ENCODE measurements at regions not wholly inside any gene's neighbourhood (a gene's known extent, or its start where the extent isn't known, plus 50 kb on each side); places are given as distances from the start of the nearest gene placed in this dataset.

- Histone ChIP-seq H3K27me3 (replicated peaks in 1 of 4; ENCODE audit: control extremely low read depth in 1 of 4, control insufficient read depth in 3 of 4, insufficient read depth in 4 of 4, low read length in 3 of 4) (peaks cover 0 to 5% (median 0%) of the 10 kb centered on the region in 4 experiments), H3K79me2 (ENCODE audit: control insufficient read depth, insufficient read depth, low read length) (no peaks in the 10 kb centered on the region), H3K27ac (ENCODE audit: low read length in 2 of 2) (no peak overlapping the region), H3K4me1 (ENCODE audit: control insufficient read depth in 2 of 2, insufficient read depth in 2 of 2, low read length in 2 of 2) (no peaks in the 10 kb centered on the region), H2AFZ (ENCODE audit: insufficient read depth, low read depth, low read length, poor library complexity, severe bottlenecking) (no peak overlapping the region), H3K9me3 (ENCODE audit: control extremely low read depth in 1 of 3, control insufficient read depth in 2 of 3, insufficient read depth in 1 of 3, low read length in 2 of 3) (peaks cover 0 to 10% (median 0%) of the 10 kb centered on the region in 3 donors), H3K9ac (ENCODE audit: low read length) (no peak overlapping the region), H3K36me3 (replicated peaks in 1 of 2; ENCODE audit: control extremely low read depth in 1 of 2, control insufficient read depth in 1 of 2, extremely low read depth in 1 of 2, insufficient read depth in 2 of 2, low read length in 1 of 2) (no peaks in the 10 kb centered on the region), H4K20me1 (ENCODE audit: control insufficient read depth, insufficient read depth, low read length, poor library complexity, severe bottlenecking) (no peaks in the 10 kb centered on the region), H3K4me2 (replicated peaks; ENCODE audit: low read depth, low read length, poor library complexity, severe bottlenecking) (no peak overlapping the region), H3K4me3 (ENCODE audit: control extremely low read depth in 1 of 5, extremely low read depth in 1 of 5, insufficient read depth in 1 of 5, low read depth in 2 of 5, low read length in 4 of 5) (no peak overlapping the region)
- peaks cover 2% of the 10 kb centered on the region for H3K27me3 Mint-ChIP-seq
- no peak for ATAC-seq (ENCODE audit: low read depth)
- WGBS (ENCODE audit: insufficient coverage) = 78% methylated on average over 1 of the region's 5 CpGs
- CTCF ChIA-PET = no interaction called here
- POLR2A ChIA-PET = no interaction called here
- intact Hi-C loops (cut with micrococcal nuclease) = no loop called here
- peaks cover 7% of the 10 kb centered on the region for H3K9me3 Mint-ChIP-seq (ENCODE audit: insufficient read depth)
- H3K27ac Mint-ChIP-seq = no peak overlapping the region
- H3K4me3 Mint-ChIP-seq = no peak overlapping the region
- peaks cover 2% of the 10 kb centered on the region for H3K4me1 Mint-ChIP-seq
- no peak for DNase-seq
- TF ChIP-seq CTCF (IDR thresholded peaks at IDR 0.05) = no peak
- no peak for TF ChIP-seq EZH2 (IDR thresholded peaks at IDR 0.05; ENCODE audit: borderline replicate concordance, insufficient read depth, low read depth, low read length, poor library complexity, severe bottlenecking)
These were observed 273.4 kb downstream of the CSNK1G3 start for GRCh38 chr5:123785162-123786071.

- ChIA-PET POLR2A (no interaction called here), CTCF (no interaction called here)
- intact Hi-C loops (cut with micrococcal nuclease) = no loop called here
- Mint-ChIP-seq H3K27ac (no peak overlapping the region), H3K27me3 (peaks cover 2% of the 10 kb centered on the region), H3K9me3 (ENCODE audit: insufficient read depth) (no peaks in the 10 kb centered on the region), H3K4me1 (peaks cover 2% of the 10 kb centered on the region), H3K4me3 (no peak overlapping the region)
- H3K4me2 ChIP-seq (replicated peaks; ENCODE audit: low read depth, low read length, poor library complexity, severe bottlenecking) = no peak overlapping the region
- H3K27me3 ChIP-seq (replicated peaks in 1 of 4; ENCODE audit: control extremely low read depth in 1 of 4, control insufficient read depth in 3 of 4, insufficient read depth in 4 of 4, low read length in 3 of 4) = peaks cover 0 to 5% (median 0%) of the 10 kb centered on the region in 4 experiments
- TF ChIP-seq CTCF (IDR thresholded peaks at IDR 0.05) (no peak), EZH2 (IDR thresholded peaks at IDR 0.05; ENCODE audit: borderline replicate concordance, insufficient read depth, low read depth, low read length, poor library complexity, severe bottlenecking) (no peak)
- WGBS (ENCODE audit: insufficient coverage) = no CpG with 5 or more reads among the region's 1 CpG
- no peaks in the 10 kb centered on the region for H4K20me1 ChIP-seq (ENCODE audit: control insufficient read depth, insufficient read depth, low read length, poor library complexity, severe bottlenecking)
- H3K27ac ChIP-seq (ENCODE audit: low read length in 2 of 2) = no peak overlapping the region
- H3K4me3 ChIP-seq (ENCODE audit: control extremely low read depth in 1 of 5, extremely low read depth in 1 of 5, insufficient read depth in 1 of 5, low read depth in 2 of 5, low read length in 4 of 5) = no peak overlapping the region
- H3K9ac ChIP-seq (ENCODE audit: low read length) = no peak overlapping the region
- DNase-seq (no peak), ATAC-seq (ENCODE audit: low read depth) (no peak)
- peaks cover 0 to under 1% (median 0%) of the 10 kb centered on the region in 3 donors for H3K9me3 ChIP-seq (ENCODE audit: control extremely low read depth in 1 of 3, control insufficient read depth in 2 of 3, insufficient read depth in 1 of 3, low read length in 2 of 3)
- H3K79me2 ChIP-seq (ENCODE audit: control insufficient read depth, insufficient read depth, low read length) = no peaks in the 10 kb centered on the region
- no peak overlapping the region for H2AFZ ChIP-seq (ENCODE audit: insufficient read depth, low read depth, low read length, poor library complexity, severe bottlenecking)
- H3K36me3 ChIP-seq (replicated peaks in 1 of 2; ENCODE audit: control extremely low read depth in 1 of 2, control insufficient read depth in 1 of 2, extremely low read depth in 1 of 2, insufficient read depth in 2 of 2, low read length in 1 of 2) = no peaks in the 10 kb centered on the region
- H3K4me1 ChIP-seq (ENCODE audit: control insufficient read depth in 2 of 2, insufficient read depth in 2 of 2, low read length in 2 of 2) = no peaks in the 10 kb centered on the region
These were observed 271.4 kb downstream of the CSNK1G3 start for GRCh38 chr5:123783421-123783820.
